HepG2 (cell line): ENCODE measurements at regions not wholly inside any gene's neighbourhood (a gene's known extent, or its start where the extent isn't known, plus 50 kb on each side); places are given as distances from the start of the nearest gene placed in this dataset.

ENCODE experiments used
- ATAC-seq: fragments of 200-7000 bp; cut with Tn5 transposase; 3 replicates; pipeline ENCODE4 v1.9.1; 2020; ENCODE audit warnings: mild to moderate bottlenecking, moderate library complexity
- BruUV-seq: library from RNA; stranded (reverse); fragments of 400-500 nt; replicated peaks from 2 replicates; lab custom pipeline; 2021; lab: Mats Ljungman, UMichigan
- CTCF ChIA-PET: fragments of 300-600 bp; formaldehyde crosslinking; extraction: SDS; loops from one replicate; lab custom pipeline; 2021; ENCODE audit warnings: low total read pairs, inconsistent platforms, low intra/inter-chr PET ratio; lab: Yijun Ruan, JAX
- POLR2A ChIA-PET: fragments of 350-600 bp; sonication (Branson Sonifier 250); formaldehyde crosslinking; loops from one replicate; lab custom pipeline; 2020; ENCODE audit warnings: antibody characterized with exemption, inconsistent platforms; lab: Yijun Ruan, JAX
- DNase-seq: peaks from one replicate; pipeline ENCODE4 v3.0.0-alpha.2; 2015; ENCODE audit warnings: low spot score
- FAIRE-seq: peaks from 3 replicates; lab custom pipeline; 2011; peaks lifted over from hg19 to GRCh38; lab: Jason Lieb, UNC
- H2AFZ ChIP-seq: one replicate; pipeline ENCODE4 v1.6.1; 2011; ENCODE audit warnings: low read length, inconsistent platforms
- H3K27ac ChIP-seq: fragments of 300-600 bp; 3 replicates; pipeline ENCODE4 v1.8.0; 2011; ENCODE audit warnings: mixed run types, mild to moderate bottlenecking, mixed read lengths, low read length, inconsistent platforms; ENCODE audit not compliant: insufficient read depth; ENCODE audit errors: extremely low read length
- H3K27me3 ChIP-seq, 2 experiments: fragments of 200-600 bp in 1 of 2; 2 replicates in 1 of 2; 3 replicates in 1 of 2; pipeline versions ENCODE4 v1.6.0 to v1.8.0; 2011; ENCODE audit warnings: low read length in 2 of 2, mild to moderate bottlenecking in 2 of 2, moderate library complexity in 2 of 2, inconsistent platforms in 1 of 2; ENCODE audit not compliant: insufficient read depth in 2 of 2, control insufficient read depth in 1 of 2
- H3K36me3 ChIP-seq, 2 experiments: fragments of 200-600 bp in 1 of 2; replicated peaks in 1 of 2; 2 replicates in 1 of 2; 3 replicates in 1 of 2; pipeline versions ENCODE4 v1.5.1 to v1.8.0; 2011; ENCODE audit warnings: low read length in 2 of 2, inconsistent platforms in 1 of 2; ENCODE audit not compliant: insufficient read depth in 2 of 2, control insufficient read depth in 1 of 2
- H3K4me1 ChIP-seq: 2 replicates; pipeline ENCODE4 v1.5.1; 2012; ENCODE audit warnings: low read length, inconsistent platforms; ENCODE audit not compliant: insufficient read depth
- H3K4me2 ChIP-seq: 2 replicates; pipeline ENCODE4 v1.6.0; 2011; ENCODE audit warnings: low read depth, low read length, inconsistent platforms
- H3K4me3 ChIP-seq, 3 experiments: fragments of 200-600 bp in 1 of 3; sonication (generic), shearing (Covaris generic) in 1 of 3; replicated peaks in 1 of 3; 2 replicates each; pipeline ENCODE4 v1.5.1; 2011 to 2016; ENCODE audit warnings: low read length in 3 of 3, inconsistent platforms in 2 of 3, low read depth in 2 of 3, mild to moderate bottlenecking in 2 of 3, control low read depth in 1 of 3, mixed read lengths in 1 of 3; ENCODE audit not compliant: insufficient read depth in 1 of 3
- H3K79me2 ChIP-seq: one replicate; pipeline ENCODE4 v1.6.1; 2011; ENCODE audit warnings: low read length, inconsistent platforms; ENCODE audit not compliant: insufficient read depth
- H3K9ac ChIP-seq: 2 replicates; pipeline ENCODE4 v1.6.0; 2011; ENCODE audit warnings: mild to moderate bottlenecking, low read depth, low read length, inconsistent platforms; ENCODE audit not compliant: insufficient read depth
- H3K9me3 ChIP-seq: 2 replicates; pipeline ENCODE4 v1.5.1; 2012; ENCODE audit warnings: mild to moderate bottlenecking, low read length
- H4K20me1 ChIP-seq: 2 replicates; pipeline ENCODE4 v1.6.0; 2011; ENCODE audit warnings: inconsistent platforms, mild to moderate bottlenecking, low read length, moderate library complexity; ENCODE audit not compliant: insufficient read depth
- BCL6 ChIP-seq: IDR thresholded peaks from 2 replicates; pipeline ENCODE4 v1.6.1; 2016; ENCODE audit warnings: missing genetic modification reagents, missing compliant biosample characterization
- FOXP1 ChIP-seq, 2 experiments: fragments of 450-650 bp in 1 of 2; IDR thresholded peaks; 2 replicates each; pipeline ENCODE4 v1.6.1; 2017 to 2018; ENCODE audit warnings: antibody characterized with exemption in 1 of 2
- HNRNPK ChIP-seq: fragments of 200-400 bp; formaldehyde crosslinking; IDR thresholded peaks from 2 replicates; pipeline ENCODE4 v1.6.1; 2018; ENCODE audit warnings: low read length, low read depth, moderate library complexity, mild to moderate bottlenecking; ENCODE audit not compliant: poor library complexity, severe bottlenecking
- NR2F2 ChIP-seq: IDR thresholded peaks from 2 replicates; pipeline ENCODE4 v1.6.1; 2012; ENCODE audit warnings: low read depth, inconsistent platforms, borderline replicate concordance
- PLRG1 ChIP-seq: fragments of 450-650 bp; conservative IDR thresholded peaks from 2 replicates; pipeline ENCODE4 v1.6.1; 2016
- SATB2 ChIP-seq: sonication (generic); formaldehyde crosslinking; IDR thresholded peaks from 2 replicates; pipeline ENCODE4 v1.5.0; 2020; ENCODE audit warnings: missing genetic modification reagents
- SMYD3 ChIP-seq: sonication (generic); formaldehyde crosslinking; IDR thresholded peaks from 2 replicates; pipeline ENCODE4 v1.8.1; 2023; ENCODE audit warnings: mild to moderate bottlenecking, missing genetic modification reagents
- SP2 ChIP-seq: sonication (generic); formaldehyde crosslinking; IDR thresholded peaks from 2 replicates; pipeline ENCODE4 v1.5.1; 2020; ENCODE audit warnings: mild to moderate bottlenecking, missing genetic modification reagents
- TEAD3 ChIP-seq: optimal IDR thresholded peaks from 2 replicates; pipeline ENCODE3; 2016; ENCODE audit warnings: borderline replicate concordance
- WGBS: methylation state at CpG from one replicate; pipeline ENCODE4 v1.1.6; 2017; ENCODE audit warnings: low lambda C conversion rate; 5-methylcytosine and 5-hydroxymethylcytosine counted together
- in situ Hi-C: cut with HindIII; loops from 2 replicates; pipeline ENCODE4 v1.10.0; 2017; ENCODE audit warnings: low pct_unique_long_range_greater_than_20kb; ENCODE audit not compliant: extremely low pct_ligation_motif_present
- intact Hi-C: fragments of 100-400 bp; cut with micrococcal nuclease; formaldehyde crosslinking; loops from one replicate; pipeline ENCODE4 v1.10.0; 2022; ENCODE audit not compliant: unreplicated experiment
- TF ChIP-seq, protein P1 (sequence below): sonication (generic); formaldehyde crosslinking; IDR thresholded peaks from 2 replicates; pipeline ENCODE4 v1.9.0; 2021; ENCODE audit warnings: missing genetic modification reagents, borderline replicate concordance

DNA sequence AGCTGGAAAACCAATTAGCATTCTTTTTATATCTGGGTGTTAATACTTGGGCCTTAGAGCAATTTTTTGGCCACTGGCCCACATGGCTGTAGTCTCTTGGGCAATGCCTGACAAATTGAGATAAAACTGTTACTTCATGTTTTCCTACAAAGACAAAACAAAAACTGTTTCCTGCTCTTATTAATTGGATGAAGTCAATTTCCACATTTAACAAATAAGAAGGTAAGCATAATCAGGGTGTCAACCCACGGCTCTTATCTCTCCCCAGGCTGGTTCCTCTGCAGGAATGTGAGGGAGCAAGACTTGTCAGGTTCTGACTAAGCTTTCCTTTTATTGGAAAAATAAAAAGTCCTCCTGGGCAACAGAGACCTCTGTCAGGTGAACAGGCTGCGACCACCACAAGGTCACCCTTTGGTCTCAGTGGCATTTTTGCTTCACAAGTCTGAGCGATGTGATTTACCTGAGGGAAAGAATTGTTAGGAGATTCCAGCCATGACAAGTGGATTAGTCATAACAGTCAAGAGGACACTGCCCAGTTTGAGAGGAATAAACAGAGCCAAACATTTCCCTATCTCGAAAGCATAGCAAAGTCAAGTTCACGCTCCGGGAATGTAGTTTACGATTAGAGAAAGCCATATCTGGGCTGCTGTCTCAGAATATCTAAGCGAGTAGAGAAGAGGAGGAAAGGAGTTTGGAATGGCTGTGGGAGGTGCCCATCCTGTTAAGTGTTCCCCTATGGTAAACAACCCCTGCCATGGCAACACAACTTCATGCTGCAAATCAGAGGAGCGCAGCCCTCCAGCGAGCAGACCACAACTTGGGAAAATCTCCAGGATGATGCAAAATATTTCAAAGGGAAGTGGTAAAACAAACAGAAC lies 144.4 kb downstream of the TES start:
- Histone ChIP-seq H4K20me1 (no peaks in the 10 kb centered on the region), H3K9me3 (no peaks in the 10 kb centered on the region), H3K79me2 (no peaks in the 10 kb centered on the region), H2AFZ (no peak overlapping the region), H3K27ac (no peak overlapping the region), H3K36me3 (no peaks in the 10 kb centered on the region), H3K9ac (no peak overlapping the region), H3K4me2 (no peak overlapping the region), H3K4me3 (no peak overlapping the region), H3K4me1 (no peaks in the 10 kb centered on the region), H3K27me3 (no peaks in the 10 kb centered on the region; a peak in 2 of 5 replicates)
- intact Hi-C loops (no loop called here), in situ Hi-C loops (no loop called here)
- peak; percentile 12 for DNase-seq
- no TSS peak for BruUV-seq
- TF ChIP-seq HNRNPK (no peak), SP2 (no peak), SATB2 (CRISPR knock-in tag) (no peak), BCL6 (CRISPR knock-in tag) (peak; percentile 43; the same call in 1 of the 2 replicates), SMYD3 (CRISPR knock-in tag) (no peak), FOXP1 (IDR thresholded peaks at IDR 0.05) (no peak), FOXP1 (CRISPR knock-in tag; IDR thresholded peaks at IDR 0.05) (no peak), NR2F2 (no peak), PLRG1 (no peak), TEAD3 (CRISPR knock-in tag) (peak; percentile 40)
- TF ChIP-seq, protein P1, sequence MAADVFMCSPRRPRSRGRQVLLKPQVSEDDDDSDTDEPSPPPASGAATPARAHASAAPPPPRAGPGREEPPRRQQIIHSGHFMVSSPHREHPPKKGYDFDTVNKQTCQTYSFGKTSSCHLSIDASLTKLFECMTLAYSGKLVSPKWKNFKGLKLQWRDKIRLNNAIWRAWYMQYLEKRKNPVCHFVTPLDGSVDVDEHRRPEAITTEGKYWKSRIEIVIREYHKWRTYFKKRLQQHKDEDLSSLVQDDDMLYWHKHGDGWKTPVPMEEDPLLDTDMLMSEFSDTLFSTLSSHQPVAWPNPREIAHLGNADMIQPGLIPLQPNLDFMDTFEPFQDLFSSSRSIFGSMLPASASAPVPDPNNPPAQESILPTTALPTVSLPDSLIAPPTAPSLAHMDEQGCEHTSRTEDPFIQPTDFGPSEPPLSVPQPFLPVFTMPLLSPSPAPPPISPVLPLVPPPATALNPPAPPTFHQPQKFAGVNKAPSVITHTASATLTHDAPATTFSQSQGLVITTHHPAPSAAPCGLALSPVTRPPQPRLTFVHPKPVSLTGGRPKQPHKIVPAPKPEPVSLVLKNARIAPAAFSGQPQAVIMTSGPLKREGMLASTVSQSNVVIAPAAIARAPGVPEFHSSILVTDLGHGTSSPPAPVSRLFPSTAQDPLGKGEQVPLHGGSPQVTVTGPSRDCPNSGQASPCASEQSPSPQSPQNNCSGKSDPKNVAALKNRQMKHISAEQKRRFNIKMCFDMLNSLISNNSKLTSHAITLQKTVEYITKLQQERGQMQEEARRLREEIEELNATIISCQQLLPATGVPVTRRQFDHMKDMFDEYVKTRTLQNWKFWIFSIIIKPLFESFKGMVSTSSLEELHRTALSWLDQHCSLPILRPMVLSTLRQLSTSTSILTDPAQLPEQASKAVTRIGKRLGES (CRISPR knock-in tag): no peak
- FAIRE-seq: no peak
- CTCF ChIA-PET: no interaction called here
- POLR2A ChIA-PET: no interaction called here
- 2% methylated on average over 10 of the region's 10 CpGs for WGBS
- no peak for ATAC-seq
